ENCODE measurements at regions not wholly inside any gene's neighbourhood (a gene's known extent, or its start where the extent isn't known, plus 50 kb on each side); places are given as distances from the start of the nearest gene placed in this dataset.

DNA sequence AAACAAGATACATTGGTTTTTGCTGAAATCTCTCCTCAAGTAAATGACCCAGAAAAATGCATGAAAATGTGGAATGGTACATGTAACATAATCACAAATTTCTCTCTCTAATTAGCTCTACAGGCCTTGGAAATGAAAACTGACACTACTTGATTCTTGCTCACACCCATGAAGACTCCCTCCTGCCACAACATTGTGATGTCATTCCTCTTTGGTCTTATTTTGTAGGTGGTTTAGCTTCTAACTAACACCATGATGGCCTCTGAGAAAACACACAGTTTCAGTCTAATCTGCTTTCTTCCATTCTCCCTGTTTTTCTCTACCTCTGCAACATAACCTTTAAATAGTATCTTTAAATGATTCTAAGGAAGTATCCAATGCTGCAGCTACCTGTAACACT, 78.6 kb upstream of the FAM174A start:
- ChIA-PET CTCF (no interaction called here), POLR2A (no interaction called here)
- DNase-seq (no peak), ATAC-seq (ENCODE audit: low read depth) (no peak)
- Histone ChIP-seq H3K27ac (ENCODE audit: low read length in 2 of 2) (no peak overlapping the region), H3K9me3 (ENCODE audit: control extremely low read depth in 1 of 3, control insufficient read depth in 2 of 3, insufficient read depth in 1 of 3, low read length in 2 of 3) (no peaks in the 10 kb centered on the region), H4K20me1 (ENCODE audit: control insufficient read depth, insufficient read depth, low read length, poor library complexity, severe bottlenecking) (no peaks in the 10 kb centered on the region), H3K4me1 (ENCODE audit: control insufficient read depth in 2 of 2, insufficient read depth in 2 of 2, low read length in 2 of 2) (no peaks in the 10 kb centered on the region), H3K9ac (ENCODE audit: low read length) (no peak overlapping the region), H3K27me3 (replicated peaks in 1 of 4; ENCODE audit: control extremely low read depth in 1 of 4, control insufficient read depth in 3 of 4, insufficient read depth in 4 of 4, low read length in 3 of 4) (no peaks in the 10 kb centered on the region), H3K4me2 (replicated peaks; ENCODE audit: low read depth, low read length, poor library complexity, severe bottlenecking) (no peak overlapping the region), H3K4me3 (ENCODE audit: control extremely low read depth in 1 of 5, extremely low read depth in 1 of 5, insufficient read depth in 1 of 5, low read depth in 2 of 5, low read length in 4 of 5) (no peak overlapping the region), H3K79me2 (ENCODE audit: control insufficient read depth, insufficient read depth, low read length) (no peaks in the 10 kb centered on the region), H3K36me3 (replicated peaks in 1 of 2; ENCODE audit: control extremely low read depth in 1 of 2, control insufficient read depth in 1 of 2, extremely low read depth in 1 of 2, insufficient read depth in 2 of 2, low read length in 1 of 2) (no peaks in the 10 kb centered on the region), H2AFZ (ENCODE audit: insufficient read depth, low read depth, low read length, poor library complexity, severe bottlenecking) (no peak overlapping the region)
- intact Hi-C loops (cut with micrococcal nuclease) = no loop called here
- no peaks in the 10 kb centered on the region for H3K9me3 Mint-ChIP-seq (ENCODE audit: insufficient read depth)
- no peaks in the 10 kb centered on the region for H3K27me3 Mint-ChIP-seq
- TF ChIP-seq, protein P1, sequence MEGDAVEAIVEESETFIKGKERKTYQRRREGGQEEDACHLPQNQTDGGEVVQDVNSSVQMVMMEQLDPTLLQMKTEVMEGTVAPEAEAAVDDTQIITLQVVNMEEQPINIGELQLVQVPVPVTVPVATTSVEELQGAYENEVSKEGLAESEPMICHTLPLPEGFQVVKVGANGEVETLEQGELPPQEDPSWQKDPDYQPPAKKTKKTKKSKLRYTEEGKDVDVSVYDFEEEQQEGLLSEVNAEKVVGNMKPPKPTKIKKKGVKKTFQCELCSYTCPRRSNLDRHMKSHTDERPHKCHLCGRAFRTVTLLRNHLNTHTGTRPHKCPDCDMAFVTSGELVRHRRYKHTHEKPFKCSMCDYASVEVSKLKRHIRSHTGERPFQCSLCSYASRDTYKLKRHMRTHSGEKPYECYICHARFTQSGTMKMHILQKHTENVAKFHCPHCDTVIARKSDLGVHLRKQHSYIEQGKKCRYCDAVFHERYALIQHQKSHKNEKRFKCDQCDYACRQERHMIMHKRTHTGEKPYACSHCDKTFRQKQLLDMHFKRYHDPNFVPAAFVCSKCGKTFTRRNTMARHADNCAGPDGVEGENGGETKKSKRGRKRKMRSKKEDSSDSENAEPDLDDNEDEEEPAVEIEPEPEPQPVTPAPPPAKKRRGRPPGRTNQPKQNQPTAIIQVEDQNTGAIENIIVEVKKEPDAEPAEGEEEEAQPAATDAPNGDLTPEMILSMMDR (IDR thresholded peaks at IDR 0.05) = no peak
- no peak overlapping the region for H3K27ac Mint-ChIP-seq
- no peak overlapping the region for H3K4me3 Mint-ChIP-seq
- H3K4me1 Mint-ChIP-seq = no peaks in the 10 kb centered on the region

DNA sequence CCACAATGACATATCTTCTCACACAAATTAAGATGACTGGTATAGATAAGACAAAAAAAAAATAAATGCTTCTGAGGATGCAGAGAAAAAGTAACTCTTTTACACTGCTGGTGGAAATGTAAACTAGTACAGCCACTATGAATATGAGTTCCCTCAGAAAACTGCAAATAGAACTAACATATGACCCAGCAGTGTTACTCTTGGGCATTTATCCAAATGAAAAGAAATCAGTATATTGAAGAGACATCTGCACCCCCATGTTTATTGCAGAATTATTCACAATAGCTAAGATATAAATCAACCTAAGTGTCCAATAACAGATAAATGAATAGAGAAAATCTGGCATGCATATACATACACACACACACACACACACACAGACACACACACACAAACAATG, 83.0 kb upstream of the FAM174A start:
- H3K27me3 ChIP-seq (replicated peaks in 1 of 4; ENCODE audit: control extremely low read depth in 1 of 4, control insufficient read depth in 3 of 4, insufficient read depth in 4 of 4, low read length in 3 of 4) = no peaks in the 10 kb centered on the region
- Mint-ChIP-seq H3K9me3 (ENCODE audit: insufficient read depth) (no peaks in the 10 kb centered on the region), H3K27ac (no peak overlapping the region), H3K4me3 (no peak overlapping the region), H3K27me3 (no peaks in the 10 kb centered on the region), H3K4me1 (no peaks in the 10 kb centered on the region)
- H3K4me3 ChIP-seq (ENCODE audit: control extremely low read depth in 1 of 5, extremely low read depth in 1 of 5, insufficient read depth in 1 of 5, low read depth in 2 of 5, low read length in 4 of 5) = no peak overlapping the region
- no peaks in the 10 kb centered on the region for H3K36me3 ChIP-seq (replicated peaks in 1 of 2; ENCODE audit: control extremely low read depth in 1 of 2, control insufficient read depth in 1 of 2, extremely low read depth in 1 of 2, insufficient read depth in 2 of 2, low read length in 1 of 2)
- TF ChIP-seq, protein P1 (IDR thresholded peaks at IDR 0.05) = no peak
- TF ChIP-seq EZH2 (IDR thresholded peaks at IDR 0.05; ENCODE audit: borderline replicate concordance, insufficient read depth, low read depth, low read length, poor library complexity, severe bottlenecking) = no peak
- no peak overlapping the region for H3K4me2 ChIP-seq (replicated peaks; ENCODE audit: low read depth, low read length, poor library complexity, severe bottlenecking)
- ChIA-PET POLR2A (no interaction called here), CTCF (no interaction called here)
- no peak overlapping the region for H3K27ac ChIP-seq (ENCODE audit: low read length in 2 of 2)
- no peak for ATAC-seq (ENCODE audit: low read depth)
- H3K9ac ChIP-seq (ENCODE audit: low read length) = no peak overlapping the region
- no peaks in the 10 kb centered on the region for H3K9me3 ChIP-seq (ENCODE audit: control extremely low read depth in 1 of 3, control insufficient read depth in 2 of 3, insufficient read depth in 1 of 3, low read length in 2 of 3)
- H2AFZ ChIP-seq (ENCODE audit: insufficient read depth, low read depth, low read length, poor library complexity, severe bottlenecking) = no peak overlapping the region
- no peaks in the 10 kb centered on the region for H4K20me1 ChIP-seq (ENCODE audit: control insufficient read depth, insufficient read depth, low read length, poor library complexity, severe bottlenecking)
- H3K79me2 ChIP-seq (ENCODE audit: control insufficient read depth, insufficient read depth, low read length) = no peaks in the 10 kb centered on the region
- DNase-seq = no peak
- H3K4me1 ChIP-seq (ENCODE audit: control insufficient read depth in 2 of 2, insufficient read depth in 2 of 2, low read length in 2 of 2) = no peaks in the 10 kb centered on the region
- intact Hi-C loops (cut with micrococcal nuclease) = no loop called here

Measured in B cell (primary cell).